Calu3 (cell line): ENCODE measurements at regions not wholly inside any gene's neighbourhood (a gene's known extent, or its start where the extent isn't known, plus 50 kb on each side); places are given as distances from the start of the nearest gene placed in this dataset.
A peak's percentile ranks its signal among the peaks of the same experiment; 100 is the strongest.

ENCODE experiments used
- BruUV-seq: library from RNA; stranded (reverse); fragments of 400-500 nt; replicated peaks from 2 replicates; lab custom pipeline; 2021; lab: Mats Ljungman, UMichigan
- CTCF ChIA-PET: fragments of 300-600 bp; sonication (Branson Sonifier 250); formaldehyde crosslinking; loops from one replicate; lab custom pipeline; 2022; ENCODE audit warnings: antibody characterized with exemption; lab: Charles Lee
- DNase-seq: peaks from one replicate; pipeline ENCODE4 v3.0.0; 2022
- H3K27ac Mint-ChIP-seq: one replicate; pipeline ENCODE4 v1.8.0; 2022; ENCODE audit warnings: mixed read lengths; ENCODE audit not compliant: unreplicated experiment
- H3K27me3 Mint-ChIP-seq: one replicate; pipeline ENCODE4 v1.8.0; 2022; ENCODE audit warnings: mixed read lengths; ENCODE audit not compliant: unreplicated experiment
- H3K36me3 Mint-ChIP-seq: one replicate; pipeline ENCODE4 v1.8.0; 2022; ENCODE audit warnings: mild to moderate bottlenecking, moderate library complexity, mixed read lengths; ENCODE audit not compliant: insufficient read depth, unreplicated experiment
- H3K4me1 Mint-ChIP-seq: one replicate; pipeline ENCODE4 v1.8.0; 2022; ENCODE audit warnings: mild to moderate bottlenecking, low read depth, mixed read lengths; ENCODE audit not compliant: unreplicated experiment
- H3K4me3 Mint-ChIP-seq: one replicate; pipeline ENCODE4 v1.8.0; 2022; ENCODE audit warnings: mild to moderate bottlenecking, low read depth, moderate library complexity, mixed read lengths; ENCODE audit not compliant: unreplicated experiment
- H3K9me3 Mint-ChIP-seq: one replicate; pipeline ENCODE4 v1.8.0; 2022; ENCODE audit warnings: low read depth, mixed read lengths; ENCODE audit not compliant: unreplicated experiment
- CTCF ChIP-seq: fragments of 200-600 bp; IDR thresholded peaks from one replicate; pipeline ENCODE4 v1.8.0; 2022; ENCODE audit warnings: antibody characterized with exemption; ENCODE audit not compliant: unreplicated experiment
- intact Hi-C: fragments of 100-400 bp; cut with micrococcal nuclease; formaldehyde crosslinking; loops from one replicate; pipeline ENCODE4 v1.10.0; 2022; ENCODE audit not compliant: unreplicated experiment

GRCh38 chr11:21930408-21930807 lies 262.5 kb upstream of the ANO5 start:
- no peaks in the 10 kb centered on the region for H3K4me1 Mint-ChIP-seq
- CTCF ChIA-PET: no interaction called here

GRCh38 chr11:21931436-21932101 lies 261.3 kb upstream of the ANO5 start:
- no peaks in the 10 kb centered on the region for H3K27me3 Mint-ChIP-seq
- H3K4me1 Mint-ChIP-seq: no peaks in the 10 kb centered on the region
- no TSS peak for BruUV-seq
- intact Hi-C loops: no loop called here
- H3K36me3 Mint-ChIP-seq: no peaks in the 10 kb centered on the region
- no peak overlapping the region for H3K27ac Mint-ChIP-seq
- DNase-seq: no peak
- H3K4me3 Mint-ChIP-seq: no peak overlapping the region
- CTCF ChIA-PET: no interaction called here
- H3K9me3 Mint-ChIP-seq: no peaks in the 10 kb centered on the region
- TF ChIP-seq CTCF: no peak

More at GRCh38 chr11:21930408-21930807, 262.5 kb upstream of the ANO5 start:
- no peaks in the 10 kb centered on the region for H3K9me3 Mint-ChIP-seq
- H3K4me3 Mint-ChIP-seq: no peak overlapping the region
- no TSS peak for BruUV-seq
- no peak for DNase-seq
- no peak for TF ChIP-seq CTCF
- intact Hi-C loops: no loop called here
- H3K27ac Mint-ChIP-seq: no peak overlapping the region
- H3K27me3 Mint-ChIP-seq: no peaks in the 10 kb centered on the region
- no peaks in the 10 kb centered on the region for H3K36me3 Mint-ChIP-seq

- CTCF ChIA-PET: no interaction called here
- no peak overlapping the region for H3K4me3 Mint-ChIP-seq
- H3K27ac Mint-ChIP-seq: no peak overlapping the region
- H3K9me3 Mint-ChIP-seq: no peaks in the 10 kb centered on the region
- no peaks in the 10 kb centered on the region for H3K36me3 Mint-ChIP-seq
- DNase-seq: no peak
- no peaks in the 10 kb centered on the region for H3K27me3 Mint-ChIP-seq
- peak; percentile 53 for TF ChIP-seq CTCF
- intact Hi-C loops: loop anchor here (1.0 kb wide), 2 partner anchors 55 to 197 kb away; no protein-coding TSS in a partner anchor
- no peaks in the 10 kb centered on the region for H3K4me1 Mint-ChIP-seq
- BruUV-seq: no TSS peak
Observed at GRCh38 chr11:21933095-21933494, 259.8 kb upstream of the ANO5 start.

GRCh38 chr11:21944577-21944976 lies 248.3 kb upstream of the ANO5 start:
- no peak for TF ChIP-seq CTCF
- no peak overlapping the region for H3K4me3 Mint-ChIP-seq
- H3K4me1 Mint-ChIP-seq: no peaks in the 10 kb centered on the region
- BruUV-seq: no TSS peak
- CTCF ChIA-PET: no interaction called here
- intact Hi-C loops: no loop called here
- no peak overlapping the region for H3K27ac Mint-ChIP-seq
- no peak for DNase-seq
- H3K9me3 Mint-ChIP-seq: peaks cover 2% of the 10 kb centered on the region
- no peaks in the 10 kb centered on the region for H3K27me3 Mint-ChIP-seq
- no peaks in the 10 kb centered on the region for H3K36me3 Mint-ChIP-seq
